Calu3 (cell line): ENCODE measurements at regions not wholly inside any gene's neighbourhood (a gene's known extent, or its start where the extent isn't known, plus 50 kb on each side); places are given as distances from the start of the nearest gene placed in this dataset.

Source experiments
- BruUV-seq: library from RNA; stranded (reverse); fragments of 400-500 nt; replicated peaks from 2 replicates; lab custom pipeline; 2021; lab: Mats Ljungman, UMichigan
- CTCF ChIA-PET: fragments of 300-600 bp; sonication (Branson Sonifier 250); formaldehyde crosslinking; loops from one replicate; lab custom pipeline; 2022; ENCODE audit warnings: antibody characterized with exemption; lab: Charles Lee
- DNase-seq: peaks from one replicate; pipeline ENCODE4 v3.0.0; 2022
- H3K27ac Mint-ChIP-seq: one replicate; pipeline ENCODE4 v1.8.0; 2022; ENCODE audit warnings: mixed read lengths; ENCODE audit not compliant: unreplicated experiment
- H3K27me3 Mint-ChIP-seq: one replicate; pipeline ENCODE4 v1.8.0; 2022; ENCODE audit warnings: mixed read lengths; ENCODE audit not compliant: unreplicated experiment
- H3K36me3 Mint-ChIP-seq: one replicate; pipeline ENCODE4 v1.8.0; 2022; ENCODE audit warnings: mild to moderate bottlenecking, moderate library complexity, mixed read lengths; ENCODE audit not compliant: insufficient read depth, unreplicated experiment
- H3K4me1 Mint-ChIP-seq: one replicate; pipeline ENCODE4 v1.8.0; 2022; ENCODE audit warnings: mild to moderate bottlenecking, low read depth, mixed read lengths; ENCODE audit not compliant: unreplicated experiment
- H3K4me3 Mint-ChIP-seq: one replicate; pipeline ENCODE4 v1.8.0; 2022; ENCODE audit warnings: mild to moderate bottlenecking, low read depth, moderate library complexity, mixed read lengths; ENCODE audit not compliant: unreplicated experiment
- H3K9me3 Mint-ChIP-seq: one replicate; pipeline ENCODE4 v1.8.0; 2022; ENCODE audit warnings: low read depth, mixed read lengths; ENCODE audit not compliant: unreplicated experiment
- CTCF ChIP-seq: fragments of 200-600 bp; IDR thresholded peaks from one replicate; pipeline ENCODE4 v1.8.0; 2022; ENCODE audit warnings: antibody characterized with exemption; ENCODE audit not compliant: unreplicated experiment
- intact Hi-C: fragments of 100-400 bp; cut with micrococcal nuclease; formaldehyde crosslinking; loops from one replicate; pipeline ENCODE4 v1.10.0; 2022; ENCODE audit not compliant: unreplicated experiment

GRCh38 chr16:66045626-66046025 lies 320.9 kb upstream of the CDH5 start:
- TF ChIP-seq CTCF, result no peak
- H3K4me3 Mint-ChIP-seq, result no peak overlapping the region
- no peaks in the 10 kb centered on the region for H3K4me1 Mint-ChIP-seq
- H3K27me3 Mint-ChIP-seq, result peaks cover 70% of the 10 kb centered on the region
- intact Hi-C loops, result no loop called here
- H3K9me3 Mint-ChIP-seq, result no peaks in the 10 kb centered on the region
- no peak for DNase-seq
- H3K36me3 Mint-ChIP-seq, result no peaks in the 10 kb centered on the region
- BruUV-seq, result no TSS peak
- CTCF ChIA-PET, result no interaction called here
- no peak overlapping the region for H3K27ac Mint-ChIP-seq

- no peak for DNase-seq
- no peak for TF ChIP-seq CTCF
Observed at GRCh38 chr16:66044556-66044955, 321.9 kb upstream of the CDH5 start.

GRCh38 chr16:66044089-66044488 lies 322.4 kb upstream of the CDH5 start:
- intact Hi-C loops, result no loop called here

More at GRCh38 chr16:66044556-66044955, 321.9 kb upstream of the CDH5 start:
- Mint-ChIP-seq H3K4me1 (no peaks in the 10 kb centered on the region), H3K9me3 (no peaks in the 10 kb centered on the region), H3K27ac (no peak overlapping the region), H3K4me3 (no peak overlapping the region), H3K36me3 (no peaks in the 10 kb centered on the region), H3K27me3 (peaks cover 75% of the 10 kb centered on the region)
- intact Hi-C loops, result no loop called here
- CTCF ChIA-PET, result interaction anchor here (0.6 kb wide), 1 partner anchor 562 kb away, joined by 8 read pairs; no protein-coding TSS in a partner anchor
- no TSS peak for BruUV-seq

GRCh38 chr16:66043326-66043725 lies 323.2 kb upstream of the CDH5 start:
- no peak for DNase-seq
- Mint-ChIP-seq H3K27ac (no peak overlapping the region), H3K36me3 (no peaks in the 10 kb centered on the region), H3K9me3 (no peaks in the 10 kb centered on the region), H3K4me3 (no peak overlapping the region), H3K4me1 (no peaks in the 10 kb centered on the region), H3K27me3 (peaks cover 75% of the 10 kb centered on the region)
- intact Hi-C loops, result no loop called here
- no TSS peak for BruUV-seq
- CTCF ChIA-PET, result no interaction called here
- TF ChIP-seq CTCF, result no peak

More at GRCh38 chr16:66044089-66044488, 322.4 kb upstream of the CDH5 start:
- Mint-ChIP-seq H3K4me3 (no peak overlapping the region), H3K9me3 (no peaks in the 10 kb centered on the region), H3K27me3 (peaks cover 75% of the 10 kb centered on the region), H3K36me3 (no peaks in the 10 kb centered on the region), H3K27ac (no peak overlapping the region), H3K4me1 (no peaks in the 10 kb centered on the region)
- CTCF ChIA-PET, result no interaction called here
- no peak for DNase-seq
- TF ChIP-seq CTCF, result no peak
- no TSS peak for BruUV-seq
